ENCODE measurements at regions not wholly inside any gene's neighbourhood (a gene's known extent, or its start where the extent isn't known, plus 50 kb on each side); places are given as distances from the start of the nearest gene placed in this dataset.
"Not testable (repeated sequence)": the region's sequence is repeated elsewhere in the genome, so short reads cannot be mapped to it uniquely, and the experiment has no call there.

GRCh38 chr12:131312793-131313545 lies 359.3 kb downstream of the ADGRD1 start:
- no peak for DNase-seq (ENCODE audit: low spot score)

GRCh38 chr12:131313635-131314034 lies 359.9 kb downstream of the ADGRD1 start:
- DNase-seq (ENCODE audit: low spot score) = no peak

GRCh38 chr12:131314524-131315090 lies 360.9 kb downstream of the ADGRD1 start:
- DNase-seq (ENCODE audit: low spot score) = no peak

GRCh38 chr12:131315601-131316000 lies 361.9 kb downstream of the ADGRD1 start:
- DNase-seq (ENCODE audit: low spot score) = no peak

DNA sequence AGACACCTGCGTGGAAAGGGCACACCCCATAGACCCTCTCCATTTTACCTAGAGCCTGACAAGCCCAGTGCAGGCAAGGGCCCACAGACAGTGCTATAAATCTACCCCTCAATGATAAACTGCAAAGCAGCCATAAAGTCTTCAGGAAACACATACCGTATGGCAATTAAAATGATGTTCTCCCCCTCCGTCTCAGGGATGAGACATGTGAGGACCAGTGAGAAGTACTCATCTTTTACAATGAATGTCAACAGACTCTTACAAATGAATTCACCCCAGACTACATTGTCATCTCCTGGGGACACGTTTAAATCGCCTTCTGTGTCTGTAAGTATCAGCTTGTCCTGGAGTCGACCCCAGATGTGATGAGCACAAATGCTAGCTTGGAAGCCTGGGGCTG lies 362.7 kb downstream of the ADGRD1 start:
- no peak for DNase-seq (ENCODE audit: low spot score)

GRCh38 chr12:131318045-131318685 lies 364.5 kb downstream of the ADGRD1 start:
- DNase-seq (ENCODE audit: low spot score) = no peak

DNA sequence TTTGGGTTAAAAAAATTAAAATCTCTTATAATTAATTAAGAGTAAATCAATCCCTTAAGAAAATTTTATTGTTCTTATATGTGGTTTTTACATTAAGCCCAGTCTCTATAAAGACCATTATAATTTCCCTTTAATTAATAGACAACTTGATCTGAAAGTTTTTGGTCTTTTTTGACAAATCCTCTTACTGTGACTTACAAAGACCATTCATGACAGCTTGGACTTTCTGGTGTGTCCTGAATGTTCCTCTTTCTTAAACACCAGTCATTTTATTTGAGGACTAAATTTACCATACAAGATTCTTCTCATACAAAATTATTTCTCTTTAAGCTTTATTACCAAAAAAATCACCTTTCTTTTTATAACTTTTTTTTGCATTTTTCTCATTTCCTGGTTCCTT lies 368.3 kb downstream of the ADGRD1 start:
- no peak for DNase-seq (ENCODE audit: low spot score)

GRCh38 chr12:131322460-131322859 lies 368.8 kb downstream of the ADGRD1 start:
- DNase-seq (ENCODE audit: low spot score) = not testable (repeated sequence)

GRCh38 chr12:131323879-131324278 lies 370.2 kb downstream of the ADGRD1 start:
- no peak for DNase-seq (ENCODE audit: low spot score)

DNA sequence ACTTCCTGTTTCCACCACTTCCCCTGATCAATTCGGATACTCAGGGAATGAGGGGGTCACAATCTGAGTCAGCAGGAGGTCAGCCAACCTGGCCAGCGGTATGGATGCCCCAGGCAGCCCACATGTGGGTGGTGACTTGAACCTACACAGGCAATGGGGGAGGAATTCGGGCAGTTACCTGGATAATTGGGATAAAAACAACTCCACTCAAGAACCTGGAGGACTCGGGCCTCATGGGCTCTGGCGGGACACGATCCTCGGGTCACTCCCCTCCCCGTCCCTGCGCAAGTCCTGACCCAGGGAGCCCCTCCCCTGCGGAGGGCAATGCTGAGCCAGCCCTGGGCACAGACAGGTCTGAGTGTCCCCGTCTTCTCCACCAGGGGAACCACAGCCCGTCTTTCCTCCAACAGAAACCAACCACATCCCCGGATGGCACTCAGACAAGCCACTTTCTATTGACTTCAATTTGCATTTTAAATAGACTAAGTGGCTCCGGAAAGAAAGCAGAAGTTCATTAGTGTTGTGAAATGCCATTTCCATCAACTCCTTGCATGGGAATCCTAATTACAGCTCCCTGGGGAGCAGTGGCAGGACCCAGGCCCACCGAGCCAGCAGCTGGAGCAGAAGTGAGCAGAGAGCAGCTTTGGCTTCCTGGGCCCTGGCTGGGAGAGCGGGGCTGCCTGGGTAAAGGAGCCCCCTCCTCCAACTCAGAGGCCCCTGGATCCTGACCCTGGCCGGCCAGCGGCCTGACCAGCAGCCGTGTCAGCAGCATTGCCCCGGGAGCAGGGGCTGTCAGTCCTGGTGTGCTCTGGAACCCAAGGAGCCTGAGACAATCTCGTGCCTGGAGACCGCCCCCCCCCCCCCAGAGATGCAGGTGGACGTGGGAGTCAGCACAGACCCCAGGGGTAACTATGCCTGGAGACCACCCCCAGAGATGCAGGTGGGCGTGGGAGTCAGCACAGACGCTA lies 374.1 kb downstream of the ADGRD1 start:
- DNase-seq (ENCODE audit: low spot score) = no peak

GRCh38 chr12:131328861-131329845 lies 375.4 kb downstream of the ADGRD1 start:
- not testable (repeated sequence) for DNase-seq (ENCODE audit: low spot score)

DNA sequence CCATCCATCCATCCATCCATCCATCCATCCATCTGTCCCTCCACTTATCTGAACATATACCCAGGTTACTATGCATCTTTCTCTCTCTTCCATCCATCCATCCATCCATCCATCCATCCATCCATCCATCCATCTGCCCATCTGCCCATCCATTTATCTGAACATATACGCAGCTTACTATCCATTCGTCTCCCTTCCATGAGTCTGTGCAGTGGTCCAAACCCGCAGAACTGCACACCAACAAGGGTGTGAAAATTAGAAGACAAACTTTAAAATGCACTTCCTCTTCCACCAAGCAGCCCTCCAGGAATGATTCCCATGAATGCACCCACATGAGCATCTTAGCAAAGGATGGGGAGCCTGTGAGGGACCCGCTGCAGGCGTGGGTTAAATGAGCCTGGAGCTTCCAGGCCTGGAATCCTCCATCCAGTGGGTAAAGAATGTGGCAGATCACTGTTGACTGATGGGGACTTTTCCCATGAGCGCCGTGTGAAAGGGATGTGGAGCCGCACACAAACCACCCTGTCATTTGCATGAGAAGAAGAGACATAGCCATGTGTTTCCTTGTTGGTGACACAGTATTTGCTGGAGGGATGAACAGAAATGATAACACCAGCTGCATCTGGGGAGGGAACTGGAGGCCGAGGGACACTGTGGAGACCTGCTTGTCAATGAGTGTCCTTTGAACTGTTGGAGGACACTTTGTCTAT lies 376.6 kb downstream of the ADGRD1 start:
- no peak for DNase-seq (ENCODE audit: low spot score)

DNA sequence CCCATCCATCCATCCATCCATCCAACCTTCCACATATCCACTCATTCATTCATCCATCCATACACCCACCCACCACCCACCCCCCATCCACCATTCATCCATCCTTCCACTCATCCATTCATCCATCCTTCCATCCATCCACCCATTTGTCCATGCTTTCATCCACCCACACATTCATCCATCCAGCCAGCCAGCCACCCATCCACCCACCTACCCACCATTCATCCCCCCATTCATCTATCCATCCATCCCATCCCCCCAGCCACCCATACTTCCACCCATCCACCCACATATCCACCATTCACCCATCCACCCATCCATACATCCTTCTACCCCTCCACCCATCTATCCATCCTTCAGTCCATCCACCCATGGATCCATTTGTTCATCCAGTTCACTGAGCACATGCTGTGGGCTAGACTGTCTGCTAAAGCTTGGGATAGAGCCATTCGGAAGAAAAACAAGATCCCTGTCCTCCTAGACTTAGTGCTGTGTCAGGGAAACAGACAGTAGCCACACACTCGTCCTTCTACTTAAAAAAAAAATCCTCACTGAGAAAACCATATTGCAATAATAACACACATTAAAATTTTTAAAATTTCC lies 377.5 kb downstream of the ADGRD1 start:
- no peak for DNase-seq (ENCODE audit: low spot score)

DNA sequence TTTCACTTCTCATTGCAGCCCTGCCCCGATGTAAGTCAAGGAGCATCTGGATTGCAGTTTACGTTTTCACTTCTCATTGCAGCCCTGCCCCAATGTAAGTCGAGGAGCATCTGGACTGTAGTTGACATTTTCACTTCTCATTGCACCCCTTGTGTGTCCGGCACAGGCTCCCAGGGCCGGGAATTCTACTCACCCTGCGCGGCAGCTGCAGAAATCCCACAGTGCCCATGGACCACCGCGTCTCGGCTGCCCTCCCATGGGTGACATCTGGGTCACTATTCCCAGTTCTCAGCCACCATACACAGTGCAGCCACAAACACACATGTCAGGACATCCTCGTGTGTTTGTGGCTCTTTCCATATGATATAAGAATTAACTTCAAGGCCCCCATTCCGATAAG lies 378.5 kb downstream of the ADGRD1 start:
- DNase-seq (ENCODE audit: low spot score) = no peak

GRCh38 chr12:131333136-131333535 lies 377.8 kb upstream of the SFSWAP start:
- no peak for DNase-seq (ENCODE audit: low spot score)

DNA sequence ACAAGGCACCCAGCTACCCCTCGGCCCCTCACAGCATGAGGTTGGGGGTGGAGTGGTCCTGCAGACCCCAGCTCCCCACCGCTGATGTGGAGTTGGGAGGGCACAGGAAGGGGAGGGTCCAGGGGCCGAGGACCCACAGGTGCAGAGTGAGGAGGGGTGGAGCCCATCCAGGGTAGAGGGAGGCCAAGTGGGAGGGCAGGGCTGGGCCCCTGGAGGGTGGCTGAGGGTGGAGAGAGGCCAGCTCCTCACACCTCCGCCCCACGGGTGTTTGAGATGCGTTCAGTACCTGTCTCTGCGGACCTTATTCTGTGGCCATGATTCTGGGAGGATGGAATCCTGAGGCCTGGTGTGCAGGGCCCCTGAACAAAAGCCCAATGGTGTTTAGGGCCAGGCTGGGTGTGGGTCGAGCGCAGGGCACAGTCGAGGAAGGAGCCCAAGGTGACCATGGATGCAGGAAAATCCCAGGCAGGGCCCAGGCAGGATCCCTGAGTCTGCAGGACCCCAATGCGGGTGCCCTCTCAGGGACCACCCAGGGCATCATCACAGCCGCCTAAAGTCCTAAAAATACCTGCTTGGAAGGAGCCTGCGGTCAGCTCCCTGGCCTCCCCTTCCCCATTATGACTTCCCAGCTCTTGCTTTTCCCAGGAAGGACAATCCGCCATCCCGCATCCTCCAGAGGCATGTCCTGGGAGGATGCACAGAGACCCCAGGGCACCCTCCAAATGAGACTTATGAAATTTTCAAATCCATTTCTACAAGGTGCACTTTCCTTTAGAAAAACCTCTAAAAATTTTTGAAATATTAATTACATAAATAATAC lies 377.1 kb upstream of the SFSWAP start:
- no peak for DNase-seq (ENCODE audit: low spot score)

- no peak for DNase-seq (ENCODE audit: low spot score)
These were observed 376.1 kb upstream of the SFSWAP start for GRCh38 chr12:131334835-131335234.

- no peak for DNase-seq (ENCODE audit: low spot score)
These were observed 375.4 kb upstream of the SFSWAP start for GRCh38 chr12:131335456-131335855.

- not testable (repeated sequence) for DNase-seq (ENCODE audit: low spot score)
These were observed 373.0 kb upstream of the SFSWAP start for GRCh38 chr12:131337861-131338260.

Measured in mucosa of gallbladder (tissue), 1 donor.